Stomach (tissue), 8 donors: ENCODE measurements at regions not wholly inside any gene's neighbourhood (a gene's known extent, or its start where the extent isn't known, plus 50 kb on each side); places are given as distances from the start of the nearest gene placed in this dataset.

Experiments
- DNase-seq, 2 donors: peaks; one replicate each; pipeline versions ENCODE4 v3.0.0 to v3.0.0-alpha.2; 2013 to 2019
- H3K27ac ChIP-seq, 5 donors: fragments of 200-600 bp in 4 of 5; sonication (generic) in 4 of 5; one replicate each; pipeline ENCODE4 v1.5.1; 2013 to 2019; ENCODE audit warnings: mild to moderate bottlenecking in 1 of 5, moderate library complexity in 1 of 5
- H3K27me3 ChIP-seq, 3 donors: fragments of 200-600 bp; sonication (generic); one replicate each; pipeline ENCODE4 v1.5.1; 2017 to 2019; ENCODE audit warnings: mixed run types in 1 of 3
- H3K36me3 ChIP-seq, 4 donors: fragments of 200-600 bp; sonication (generic); 1 replicate in 3 of 4; 2 replicates in 1 of 4; pipeline ENCODE4 v1.5.1; 2016 to 2019
- H3K4me1 ChIP-seq, 4 donors: fragments of 200-600 bp; sonication (generic); one replicate each; pipeline ENCODE4 v1.5.1; 2016 to 2019
- H3K4me3 ChIP-seq, 4 donors: fragments of 200-600 bp; sonication (generic) in 3 of 4; one replicate each; pipeline ENCODE4 v1.5.1; 2016 to 2019; ENCODE audit warnings: mild to moderate bottlenecking in 1 of 4
- H3K9me3 ChIP-seq, 4 donors: fragments of 200-600 bp; sonication (generic); one replicate each; pipeline ENCODE4 v1.5.1; 2016 to 2019
- CTCF ChIP-seq, 7 experiments: fragments of 450-650 bp in 4 of 7; fragments of 200-600 bp in 3 of 7; sonication (generic) in 3 of 7; IDR thresholded peaks; one replicate each; pipeline ENCODE4 v1.5.1; 2016 to 2019; ENCODE audit warnings: antibody characterized with exemption in 7 of 7, control low read depth in 2 of 7, mild to moderate bottlenecking in 1 of 7
- EP300 ChIP-seq: sonication (generic); formaldehyde crosslinking; IDR thresholded peaks from one replicate; pipeline ENCODE4 v1.6.1; 2017; ENCODE audit warnings: antibody characterized with exemption
- POLR2A ChIP-seq, 4 donors: fragments of 450-650 bp; IDR thresholded peaks; one replicate each; pipeline ENCODE4 v1.6.1; 2016; ENCODE audit warnings: antibody characterized with exemption in 4 of 4, control low read depth in 2 of 4, mild to moderate bottlenecking in 1 of 4, moderate library complexity in 1 of 4
- POLR2AphosphoS5 ChIP-seq, 3 donors: sonication (generic); formaldehyde crosslinking; IDR thresholded peaks; one replicate each; pipeline ENCODE4 v1.6.1; 2016; ENCODE audit warnings: antibody characterized with exemption in 3 of 3
- WGBS, 5 donors: extraction: QIAGEN DNeasy Blood & Tissue Kit in 3 of 5; methylation state at CpG; one replicate each; pipeline versions ENCODE4 v1.1.5 to v1.1.7; 2013 to 2018; 5-methylcytosine and 5-hydroxymethylcytosine counted together
- intact Hi-C: fragments of 100-400 bp; cut with DNase I; formaldehyde crosslinking; loops from one replicate; pipeline ENCODE4 v1.15.1; 2023; ENCODE audit warnings: low total_unique reads
- donor health status: healthy with polysubstance abuse.
- donor health status: Bipolar disorder and iron deficiency.
- donor health status: healthy.

GRCh38 chr6:26226579-26226967, 138.4 kb upstream of the BTN3A2 start:
- H3K4me1 ChIP-seq, result peaks cover 0 to 15% (median 7%) of the 10 kb centered on the region in 4 donors
- peaks cover 0 to 17% (median 11%) of the 10 kb centered on the region in 4 donors for H3K9me3 ChIP-seq
- no peak for TF ChIP-seq POLR2A (IDR thresholded peaks at IDR 0.05)
- 93 to 100% (median 97%) methylated on average over 3 of the region's 3 CpGs for WGBS, 5 donors
- no peaks in the 10 kb centered on the region for H3K36me3 ChIP-seq
- no peak overlapping the region for H3K4me3 ChIP-seq
- H3K27ac ChIP-seq, result no peak overlapping the region
- DNase-seq, result no peak
- intact Hi-C loops, result no loop called here
- peaks cover 0 to 83% (median 10%) of the 10 kb centered on the region in 3 donors for H3K27me3 ChIP-seq

DNA sequence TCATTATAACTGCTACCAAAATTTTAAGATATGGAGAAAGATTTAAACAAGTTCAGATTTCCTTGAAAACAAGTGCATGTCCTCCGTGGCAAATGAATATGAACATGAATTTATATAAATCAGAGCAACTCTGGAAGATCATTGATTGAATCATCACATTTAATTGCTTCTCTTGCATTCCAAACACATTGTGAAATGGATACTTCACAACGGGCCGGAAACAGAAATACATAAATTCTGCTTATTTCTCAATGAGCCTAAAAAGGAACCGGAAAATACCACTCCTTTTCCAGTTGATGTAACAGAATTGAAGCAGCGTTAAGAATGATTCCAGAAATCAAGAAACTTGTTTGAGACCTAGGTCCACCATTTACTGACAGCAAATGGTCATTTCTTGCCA, 134.6 kb upstream of the BTN3A2 start:
- no peak overlapping the region for H3K4me3 ChIP-seq
- TF ChIP-seq POLR2A (IDR thresholded peaks at IDR 0.05) (no peak), POLR2AphosphoS5 (IDR thresholded peaks at IDR 0.05) (no peak), CTCF (IDR thresholded peaks at IDR 0.05) (no peak), EP300 (no peak)
- H3K27me3 ChIP-seq, result peaks cover 4 to 85% (median 22%) of the 10 kb centered on the region in 3 donors
- intact Hi-C loops, result no loop called here
- peaks cover 0 to 7% (median 4%) of the 10 kb centered on the region in 4 donors for H3K9me3 ChIP-seq
- no peak overlapping the region for H3K27ac ChIP-seq
- DNase-seq, result no peak
- peaks cover 8 to 28% (median 21%) of the 10 kb centered on the region in 4 donors for H3K4me1 ChIP-seq
- WGBS, 5 donors, result 87 to 94% (median 90%) methylated on average over 5 of the region's 5 CpGs
- H3K36me3 ChIP-seq, result no peaks in the 10 kb centered on the region

DNA sequence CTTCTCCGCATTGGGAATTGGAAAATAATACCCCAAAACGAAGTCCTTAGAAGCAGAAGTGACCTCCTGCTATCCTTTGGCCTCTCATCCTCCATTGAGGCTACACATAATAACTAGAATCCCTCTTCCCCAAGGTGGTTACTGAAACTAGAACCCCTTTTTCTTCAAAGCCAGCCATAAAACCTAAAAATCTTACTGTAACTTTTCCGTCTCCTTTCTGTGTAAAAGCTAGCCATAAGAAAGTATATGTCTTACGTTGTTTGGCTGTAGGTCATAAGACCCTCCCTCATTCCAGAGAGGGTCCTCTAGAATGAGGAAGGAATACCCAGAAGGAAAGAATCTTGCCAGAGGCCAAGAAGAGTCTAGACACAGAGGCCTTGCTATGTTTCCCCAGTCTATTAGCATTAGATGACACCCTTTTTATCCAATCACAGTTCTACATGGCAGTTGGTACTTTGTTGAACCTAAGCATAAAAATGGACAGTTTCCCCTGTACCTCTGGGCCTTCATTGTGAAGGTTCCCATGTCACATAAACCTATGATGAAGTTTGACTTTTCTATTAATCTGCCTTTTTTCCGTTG, 133.9 kb upstream of the BTN3A2 start:
- Histone ChIP-seq H3K36me3 (no peaks in the 10 kb centered on the region), H3K27ac (no peak overlapping the region), H3K27me3 (peaks cover 4 to 85% (median 25%) of the 10 kb centered on the region in 3 donors), H3K4me3 (no peak overlapping the region), H3K9me3 (no peaks in the 10 kb centered on the region), H3K4me1 (peaks cover 8 to 28% (median 20%) of the 10 kb centered on the region in 4 donors)
- intact Hi-C loops, result no loop called here
- DNase-seq, result no peak
- TF ChIP-seq POLR2A (IDR thresholded peaks at IDR 0.05) (no peak), POLR2AphosphoS5 (IDR thresholded peaks at IDR 0.05) (no peak), CTCF (IDR thresholded peaks at IDR 0.05) (no peak), EP300 (no peak)
- WGBS, 5 donors, result 95 to 99% (median 98%) methylated on average over 5 of the region's 5 CpGs

DNA sequence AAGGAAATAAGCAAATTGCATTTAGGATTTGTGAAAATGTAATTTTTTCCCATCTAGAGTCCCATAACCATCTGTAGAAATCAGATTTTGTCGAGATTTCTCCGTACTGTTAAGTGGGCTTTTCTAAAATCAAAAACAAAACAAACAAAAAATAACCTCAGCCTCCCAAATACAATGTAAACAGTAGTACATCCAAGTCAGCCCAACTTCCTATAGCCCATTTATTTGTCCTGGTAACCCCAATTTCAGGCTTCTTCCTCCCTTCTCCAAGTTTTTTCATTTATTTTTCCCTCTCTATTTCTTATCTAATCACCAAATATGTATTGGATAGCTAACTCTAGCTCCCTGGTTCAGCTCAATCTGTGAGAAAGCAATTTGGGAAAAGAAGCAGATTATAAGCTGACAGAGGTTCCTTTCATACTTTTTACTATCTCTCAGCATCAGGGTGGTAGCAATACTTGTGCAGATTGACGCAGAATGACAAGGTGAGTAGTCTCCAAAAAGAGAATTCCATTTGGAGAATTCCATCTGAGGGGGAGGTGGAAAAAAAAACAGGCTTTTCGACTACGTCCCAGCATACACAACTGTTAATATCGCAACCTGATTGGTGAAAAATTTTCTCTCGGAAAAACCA, 132.6 kb upstream of the BTN3A2 start:
- DNase-seq, result no peak
- Histone ChIP-seq H3K9me3 (no peaks in the 10 kb centered on the region), H3K36me3 (no peaks in the 10 kb centered on the region), H3K27ac (peak overlapping the region in 2 of 5 donors; percentile 88 to 91), H3K27me3 (peaks cover 4 to 87% (median 25%) of the 10 kb centered on the region in 3 donors), H3K4me1 (peaks cover 8 to 28% (median 20%) of the 10 kb centered on the region in 4 donors), H3K4me3 (peak overlapping the region in 1 of 4 donors; percentile 48)
- intact Hi-C loops, result no loop called here
- TF ChIP-seq EP300, result no peak
- no peak for TF ChIP-seq POLR2A (IDR thresholded peaks at IDR 0.05)
- no peak for TF ChIP-seq CTCF (IDR thresholded peaks at IDR 0.05)
- TF ChIP-seq POLR2AphosphoS5 (IDR thresholded peaks at IDR 0.05), result no peak
- WGBS, 5 donors, result 35 to 52% (median 47%) methylated on average over 7 of the region's 7 CpGs
